Epidermal melanocyte (primary cell): ENCODE measurements at regions not wholly inside any gene's neighbourhood (a gene's known extent, or its start where the extent isn't known, plus 50 kb on each side); places are given as distances from the start of the nearest gene placed in this dataset.

Experiments used
- DNase-seq: peaks from one replicate; pipeline ENCODE4 v3.0.0; 2011; ENCODE audit warnings: low spot score; ENCODE audit not compliant: insufficient read length

DNA sequence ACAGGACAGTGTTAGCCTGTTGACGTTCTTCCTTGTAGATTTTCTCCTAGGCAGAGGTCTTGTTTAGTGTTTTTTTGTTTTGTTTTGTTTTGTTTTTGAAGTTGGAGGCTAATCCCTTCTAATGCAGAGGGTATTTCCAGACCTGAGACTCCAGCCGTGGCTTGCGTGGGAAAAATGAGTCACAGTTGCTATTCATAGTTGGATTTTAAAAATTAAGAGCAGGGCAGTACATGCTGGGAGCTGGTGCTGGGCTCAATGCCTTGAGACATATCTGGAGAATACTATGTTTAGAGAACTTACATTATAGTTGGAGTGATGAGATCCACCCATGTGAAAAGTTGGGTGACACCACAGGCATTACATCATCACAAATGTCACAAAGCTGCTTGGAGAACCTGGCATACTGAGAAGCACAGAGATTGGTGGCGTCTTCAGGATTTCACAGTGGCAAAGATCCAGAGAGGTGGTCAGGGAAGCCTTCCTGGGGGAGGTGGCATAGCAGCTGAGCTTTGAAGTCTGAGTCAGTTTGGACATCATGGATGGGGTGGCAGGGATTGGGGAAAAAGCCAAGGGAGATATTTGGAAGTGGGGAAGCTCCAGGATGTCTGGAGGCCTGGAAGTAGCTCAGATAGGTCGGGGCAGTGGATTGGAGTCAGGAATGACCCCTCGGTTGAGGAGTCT, 249.4 kb downstream of the LOXHD1 start:
- no peak for DNase-seq

DNA sequence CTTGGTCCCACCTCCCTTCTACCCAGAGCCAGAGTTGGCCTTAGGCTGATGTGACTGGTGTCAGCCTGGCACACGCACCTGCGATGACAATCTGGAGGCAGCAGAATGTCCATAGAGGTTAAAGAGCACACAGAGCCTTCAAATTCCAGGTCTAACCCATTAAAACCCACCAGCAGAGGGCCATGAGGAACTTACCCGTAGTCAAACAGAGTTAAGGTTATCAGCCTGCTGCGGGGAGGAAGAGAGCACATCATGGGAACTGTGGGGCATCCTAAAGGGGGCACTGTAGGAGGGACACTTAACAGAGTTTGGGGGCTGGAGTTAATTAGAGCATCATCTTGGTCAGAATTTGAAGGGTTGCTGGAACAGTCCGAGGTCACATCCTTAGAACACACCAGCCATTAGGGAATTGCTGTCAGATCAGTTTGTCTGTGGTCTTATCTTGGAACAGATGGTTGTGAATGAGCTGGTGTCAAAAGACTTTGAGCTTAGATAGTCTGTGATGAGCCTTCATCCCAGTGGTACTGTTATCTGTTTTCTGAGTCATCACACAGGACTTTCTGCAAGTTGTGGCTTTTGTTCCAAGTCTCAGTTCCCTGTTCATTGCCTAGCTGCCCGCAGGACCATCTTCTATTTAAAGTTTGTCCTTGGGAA, 248.6 kb downstream of the LOXHD1 start:
- DNase-seq = no peak

DNA sequence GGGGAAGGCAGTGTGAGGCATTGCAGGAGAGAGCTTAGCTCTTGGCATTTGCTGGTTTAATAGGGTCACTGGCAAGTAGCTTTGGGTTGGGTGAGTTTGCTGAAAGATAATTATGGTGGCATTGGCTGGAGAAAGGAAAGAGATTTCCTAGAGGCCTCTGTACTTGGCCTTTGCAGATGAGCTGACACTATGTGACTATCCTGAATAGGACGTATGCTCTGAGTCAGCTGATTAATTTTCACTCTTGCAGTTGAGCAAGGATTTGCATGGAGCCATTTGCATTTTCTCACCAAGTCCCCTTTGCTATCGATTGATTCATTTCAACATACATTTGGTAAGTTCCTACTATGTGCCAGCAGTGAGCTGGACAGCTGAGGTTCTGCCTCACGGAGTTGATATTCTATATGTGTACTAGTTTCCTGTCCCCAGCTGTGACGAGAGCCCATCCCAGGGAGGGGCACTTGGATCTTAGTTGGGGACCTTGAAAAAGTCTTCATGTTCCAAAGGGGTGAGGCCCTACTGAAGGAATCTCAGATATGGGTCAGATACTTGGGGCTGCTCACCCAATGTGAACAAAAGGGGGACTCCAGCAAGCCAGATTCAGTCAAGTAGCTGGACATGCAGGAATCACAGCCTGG, 245.7 kb downstream of the LOXHD1 start:
- DNase-seq = no peak

DNA sequence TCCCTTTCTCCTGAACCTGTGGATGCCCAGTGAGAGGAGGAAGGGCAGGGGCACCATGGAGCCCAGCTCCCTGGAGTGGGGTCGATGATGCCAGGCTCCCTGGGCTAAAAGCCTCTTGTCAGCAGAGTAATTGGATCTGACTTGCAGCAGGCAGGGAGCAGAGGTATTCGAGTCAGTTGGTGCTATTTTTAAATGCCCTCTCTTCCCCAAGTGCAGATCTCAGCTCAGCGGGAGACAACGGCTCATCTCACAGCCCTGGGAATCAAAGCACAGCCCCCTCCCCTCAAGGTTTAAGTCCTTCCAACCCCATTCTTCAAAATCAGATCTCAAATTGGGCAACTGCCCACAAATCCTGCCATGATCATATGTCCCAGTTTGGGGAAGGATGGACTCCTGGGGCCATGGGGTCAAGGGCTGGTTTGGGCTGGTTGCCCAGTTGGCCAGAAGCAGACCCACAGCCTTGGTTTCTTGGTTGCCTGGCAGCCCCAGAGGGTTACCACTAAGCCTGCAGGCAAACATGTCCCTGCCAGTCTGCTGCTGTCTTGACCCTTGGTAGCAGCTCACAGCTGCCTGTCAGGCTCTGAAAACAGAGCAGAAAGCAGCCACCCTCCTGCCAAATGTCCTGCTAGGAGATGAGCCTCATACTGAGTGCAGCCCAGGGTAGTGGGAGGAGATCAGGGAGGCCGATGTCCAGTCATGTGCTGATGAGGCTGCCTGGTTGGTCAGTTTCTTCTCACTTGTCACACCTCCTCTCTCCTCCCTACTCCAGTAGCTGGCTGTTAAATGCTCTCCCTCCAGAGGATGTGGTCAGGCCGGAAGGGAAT, 244.9 kb downstream of the LOXHD1 start:
- no peak for DNase-seq

DNA sequence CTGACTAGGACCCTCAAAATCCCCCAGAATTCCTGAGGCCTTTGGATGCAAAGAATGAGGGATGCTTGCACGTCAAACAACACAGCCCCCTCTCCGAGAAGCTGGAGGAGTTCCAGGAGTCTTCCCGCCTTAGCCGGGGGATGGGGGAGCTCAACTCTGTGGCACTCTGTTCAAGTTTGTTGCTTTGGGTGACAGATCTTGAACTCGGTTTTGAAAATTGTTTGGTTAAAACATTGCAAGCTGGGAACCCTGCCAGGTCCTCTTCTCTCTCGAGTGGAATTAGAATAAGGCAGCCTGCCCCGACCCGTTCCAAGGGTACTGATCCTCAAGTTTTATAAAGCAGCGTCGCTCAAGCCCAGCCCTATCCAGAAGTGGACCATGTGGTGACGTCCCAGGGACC, 244.1 kb downstream of the LOXHD1 start:
- no peak for DNase-seq

DNA sequence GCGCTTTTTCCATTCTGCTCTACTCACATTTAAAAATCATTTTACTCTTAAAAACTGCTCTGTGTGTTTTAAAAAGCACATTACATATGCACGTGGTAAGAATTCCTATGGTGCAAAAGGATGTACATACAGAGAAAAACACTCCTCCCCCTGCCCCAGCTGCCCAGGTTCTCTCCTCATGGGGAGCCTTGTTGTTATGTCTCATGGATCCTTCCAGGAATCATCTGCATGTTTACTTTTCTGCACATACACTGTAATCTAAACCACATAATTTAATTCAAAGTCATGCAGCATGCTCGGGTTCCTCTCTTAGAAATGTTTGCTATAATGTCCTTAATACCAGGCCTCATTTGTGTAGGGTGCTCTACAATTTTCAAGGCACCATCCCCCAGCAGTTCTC, 243.3 kb downstream of the LOXHD1 start:
- DNase-seq = no peak

DNA sequence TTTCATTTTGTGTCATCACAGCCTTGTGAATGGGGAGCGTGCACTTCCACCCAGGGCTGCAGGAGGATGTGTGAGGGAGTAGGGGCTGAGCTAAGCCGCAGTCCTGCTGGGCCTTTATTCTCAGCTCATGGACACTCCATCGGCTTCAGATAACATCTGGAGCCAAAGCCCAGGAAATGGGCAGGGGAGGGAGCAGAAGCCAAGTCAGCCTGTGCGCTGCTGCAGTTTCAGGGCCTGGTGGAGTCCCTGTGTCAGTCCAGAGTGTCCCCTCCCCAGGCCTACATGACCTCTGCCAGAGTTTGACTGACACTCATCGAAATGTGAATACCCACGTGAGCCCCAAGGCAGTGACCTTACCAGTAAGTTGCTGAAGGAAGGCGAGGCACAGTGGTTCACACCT, 242.2 kb downstream of the LOXHD1 start:
- no peak for DNase-seq

DNA sequence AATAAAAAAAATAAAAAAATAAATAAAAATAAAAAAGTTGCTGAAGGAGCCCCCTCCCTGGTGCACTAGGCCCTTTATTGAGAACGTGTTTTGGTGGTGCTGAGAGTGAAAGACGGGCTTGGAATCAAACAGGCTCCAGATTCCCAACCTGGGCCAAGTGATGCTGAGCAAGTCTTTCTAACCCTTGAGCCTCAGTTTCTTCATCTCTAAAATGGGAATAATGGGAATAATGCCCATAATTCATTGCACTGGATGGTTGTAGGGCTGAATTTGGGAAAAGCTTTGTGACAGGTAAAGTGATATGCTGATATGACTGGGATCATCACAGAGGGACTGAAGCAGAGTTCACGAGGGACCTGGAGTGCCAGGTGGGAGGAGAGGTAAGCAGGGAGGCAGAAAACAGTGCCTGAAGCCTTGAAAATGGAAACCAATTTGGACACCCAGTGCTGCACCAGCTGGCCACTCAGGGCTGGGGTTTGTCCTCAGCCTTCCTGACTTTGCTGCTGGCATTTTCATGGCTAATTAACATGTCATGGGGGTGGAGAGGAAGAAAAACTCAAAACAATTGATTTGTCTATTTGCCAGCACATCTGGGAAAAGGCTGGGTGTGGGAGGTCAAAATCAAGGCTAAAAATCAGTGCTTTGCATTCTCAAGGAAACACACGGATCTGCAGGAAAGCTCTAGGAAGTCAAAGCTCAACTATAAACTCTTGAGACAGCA, 241.3 kb downstream of the LOXHD1 start:
- no peak for DNase-seq

DNA sequence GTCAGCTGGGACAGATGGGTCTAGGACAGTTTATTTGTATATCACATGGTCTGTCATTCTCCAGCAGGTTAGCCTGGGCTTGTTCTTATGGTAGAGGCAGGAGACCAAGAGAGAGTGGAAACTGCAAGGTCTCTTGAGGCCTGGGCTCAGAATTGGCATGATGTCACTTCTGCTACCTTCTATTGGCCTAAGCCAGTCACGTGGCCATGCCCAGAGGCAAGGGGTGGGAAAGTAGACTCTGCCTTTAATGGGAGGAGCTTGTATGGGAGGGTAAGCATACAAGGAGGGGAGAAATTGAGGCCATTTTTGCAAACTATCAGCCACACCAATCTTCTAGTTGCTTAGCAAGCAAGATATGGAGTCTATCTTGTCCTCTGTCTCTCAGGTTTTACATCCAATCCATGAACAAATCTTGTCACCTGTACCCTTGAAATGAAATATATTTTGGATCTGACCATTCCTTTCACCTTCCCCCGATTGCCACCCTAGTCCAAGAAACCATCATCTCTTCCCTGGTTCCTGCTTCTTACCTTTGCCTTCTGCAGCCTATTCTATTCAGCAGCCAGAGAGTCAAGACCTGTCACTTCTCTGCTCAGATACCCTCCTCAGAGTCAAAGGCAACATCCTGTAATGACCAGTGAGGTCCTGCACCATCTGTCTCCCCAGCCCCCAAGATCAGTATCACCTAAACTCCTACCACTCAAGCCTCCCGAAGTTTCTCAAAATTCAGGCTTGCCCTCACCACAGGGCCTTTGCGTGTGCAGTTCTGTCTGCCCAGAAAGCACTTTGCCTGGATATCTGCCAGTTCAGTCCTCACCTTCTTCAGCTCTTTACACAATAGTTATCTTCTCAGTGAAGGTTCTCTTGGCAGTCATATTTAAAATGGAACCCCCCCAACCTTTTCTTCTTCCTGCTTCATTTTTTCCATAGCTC, 240.0 kb downstream of the LOXHD1 start:
- no peak for DNase-seq

DNA sequence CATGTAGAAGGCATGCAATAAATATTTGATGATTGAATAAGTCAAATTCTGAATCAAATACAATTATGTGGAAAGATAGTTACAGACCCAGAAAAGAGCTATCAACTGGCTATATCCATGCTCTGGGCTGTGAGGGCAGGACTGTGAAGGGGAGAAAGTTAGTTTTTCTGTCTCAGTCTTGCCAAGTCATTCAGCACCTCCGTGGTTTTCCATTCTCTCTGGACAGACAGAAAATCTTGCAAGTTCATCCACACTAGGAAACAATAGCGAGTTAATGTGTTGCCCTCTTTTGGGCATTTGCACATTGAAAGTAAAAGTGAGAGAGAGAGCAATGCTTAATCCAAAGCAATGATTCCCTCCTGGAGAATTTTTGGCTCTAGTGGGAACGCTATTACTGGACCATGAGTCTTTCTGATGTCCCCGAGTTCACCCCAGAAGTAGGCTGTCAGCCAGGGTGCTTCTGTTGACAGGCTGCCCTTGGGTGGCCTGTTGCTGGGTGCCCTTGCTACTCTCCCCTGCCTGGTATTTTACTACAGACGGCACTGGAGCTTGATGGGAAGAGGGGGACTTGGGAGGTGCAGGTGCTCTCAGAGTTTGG, 238.3 kb downstream of the LOXHD1 start:
- DNase-seq = no peak

DNA sequence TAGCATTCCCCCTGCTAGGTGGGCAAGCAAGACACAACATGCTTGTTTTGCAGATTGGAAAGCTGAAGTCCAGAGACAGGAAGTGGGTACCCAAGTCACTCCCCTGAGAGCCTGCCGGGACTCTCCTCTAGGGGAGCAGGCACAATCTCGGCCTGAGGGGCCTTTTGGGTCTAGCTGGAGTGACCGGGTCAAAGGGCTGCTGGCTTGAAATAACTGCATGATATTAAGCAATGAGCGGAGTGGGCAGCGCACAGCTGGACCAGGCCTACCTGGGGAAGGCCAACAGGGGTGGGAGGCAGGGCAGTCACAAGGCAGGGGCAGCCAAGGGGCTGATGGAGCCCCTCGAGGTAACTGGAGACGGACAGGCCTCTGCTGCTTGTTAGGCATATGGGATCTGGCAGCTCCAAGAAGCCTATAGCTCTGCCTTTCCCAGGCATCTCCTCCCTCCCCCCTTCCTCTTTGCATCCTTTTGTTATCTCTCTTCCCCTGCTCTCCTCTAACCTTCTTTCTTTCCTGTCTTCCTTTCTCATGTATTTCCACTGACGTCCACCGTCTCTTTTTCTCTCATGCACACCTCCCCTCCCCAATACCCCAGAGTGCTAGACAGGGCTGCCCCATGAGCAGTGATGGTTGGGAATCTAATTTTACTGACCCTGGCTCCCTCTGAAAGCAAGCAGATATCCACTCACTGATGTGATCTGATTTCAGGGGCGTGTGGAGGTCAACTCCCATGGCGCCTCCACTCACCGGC, 237.5 kb downstream of the LOXHD1 start:
- DNase-seq = no peak

DNA sequence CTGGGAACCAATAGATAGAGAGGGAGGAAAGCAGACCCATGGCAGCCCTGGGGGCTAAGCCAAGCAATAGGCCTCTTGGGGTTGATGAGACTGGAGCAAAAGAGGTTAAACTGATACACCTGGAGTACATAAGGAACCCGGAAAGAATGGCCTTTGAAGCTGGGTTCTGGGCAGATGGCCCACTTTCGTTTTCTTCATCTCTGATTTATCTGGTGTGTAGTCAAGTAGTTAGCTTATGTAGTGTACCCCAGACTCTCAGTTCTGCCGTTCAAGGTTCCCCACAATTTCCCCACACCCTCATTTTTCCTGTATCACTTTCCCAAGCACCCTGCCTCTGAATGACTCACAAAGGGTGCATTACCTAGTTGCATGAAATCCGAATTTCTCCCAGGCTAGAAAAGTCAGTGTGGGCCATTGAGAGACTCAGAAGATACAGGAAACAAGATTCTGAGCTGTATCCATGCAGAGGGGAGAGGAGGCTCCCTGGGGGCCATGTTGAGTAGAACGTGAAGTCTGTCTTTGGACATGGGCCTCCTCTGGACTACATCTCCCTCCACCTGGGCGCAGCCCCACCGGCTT, 235.0 kb downstream of the LOXHD1 start:
- no peak for DNase-seq

DNA sequence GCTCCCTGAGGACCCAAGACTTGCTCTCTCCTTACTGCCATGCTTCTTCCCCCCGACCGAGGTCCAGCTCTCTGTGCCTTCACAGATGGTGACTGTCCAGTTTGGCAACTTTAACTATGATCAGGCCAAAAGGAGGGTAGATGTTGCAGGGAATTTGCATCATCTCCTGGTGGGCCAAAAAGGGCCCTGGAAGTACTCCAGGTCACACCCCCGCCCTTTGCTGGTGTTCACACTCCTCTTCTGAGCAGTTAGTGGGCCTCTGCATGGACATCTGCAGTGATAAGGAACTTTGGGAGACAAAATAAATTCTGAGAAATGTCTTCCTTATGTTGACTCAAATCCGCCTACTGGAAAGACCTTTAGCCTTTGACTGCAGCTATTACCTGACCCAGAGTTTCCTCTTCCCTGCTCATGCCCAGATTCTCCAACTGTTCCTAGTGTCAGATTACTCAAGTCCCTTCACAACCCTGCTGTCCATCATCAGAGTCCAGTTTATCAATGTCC, 234.4 kb downstream of the LOXHD1 start:
- no peak for DNase-seq

DNA sequence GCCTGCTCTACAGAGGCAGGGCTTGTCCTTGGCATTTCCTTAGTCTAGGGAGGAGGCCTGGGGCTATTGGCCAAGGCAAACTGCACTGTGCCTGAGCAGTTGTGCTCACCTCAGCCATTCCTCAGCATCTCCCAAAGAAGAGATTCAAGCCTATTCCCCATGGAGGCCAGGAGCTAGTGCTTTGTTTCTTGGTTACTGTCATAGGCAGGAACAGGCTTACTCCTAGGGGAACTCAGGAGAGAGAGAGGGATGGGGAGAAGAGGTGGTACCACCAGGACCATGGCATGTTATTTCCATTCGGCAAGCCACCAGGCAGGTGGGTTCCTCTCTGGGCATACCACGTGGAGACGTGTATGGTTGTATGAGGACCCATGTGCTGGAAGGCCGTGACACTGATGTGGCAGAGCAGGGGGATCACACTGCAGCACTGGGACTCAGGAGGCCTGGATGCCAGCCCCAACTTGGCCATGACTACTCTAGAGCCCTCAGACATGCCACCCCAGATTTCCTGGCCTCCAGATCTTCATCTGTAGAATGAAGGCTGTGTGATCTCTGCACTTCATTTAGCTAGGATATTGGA, 233.7 kb downstream of the LOXHD1 start:
- no peak for DNase-seq

DNA sequence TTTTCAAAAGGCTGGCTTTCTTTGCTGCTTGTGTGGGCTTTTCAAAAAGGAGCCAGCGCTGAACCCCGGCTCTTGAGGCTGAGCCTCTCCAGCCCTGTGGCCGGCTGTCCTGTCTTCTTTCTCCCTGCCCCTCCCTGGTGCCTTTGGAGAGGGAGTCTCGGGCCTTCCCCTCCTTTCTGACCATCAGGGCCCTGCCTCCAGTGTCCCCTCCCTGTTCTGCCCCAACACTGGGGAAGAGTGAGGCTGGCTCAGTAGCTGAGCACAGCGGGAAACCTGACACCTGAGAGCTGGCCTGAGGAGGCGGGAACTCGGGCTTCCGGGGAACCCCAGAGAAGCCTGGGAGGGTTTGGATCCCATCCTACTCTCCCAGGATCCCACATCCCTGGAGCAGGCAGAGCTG, 232.1 kb downstream of the LOXHD1 start:
- no peak for DNase-seq

DNA sequence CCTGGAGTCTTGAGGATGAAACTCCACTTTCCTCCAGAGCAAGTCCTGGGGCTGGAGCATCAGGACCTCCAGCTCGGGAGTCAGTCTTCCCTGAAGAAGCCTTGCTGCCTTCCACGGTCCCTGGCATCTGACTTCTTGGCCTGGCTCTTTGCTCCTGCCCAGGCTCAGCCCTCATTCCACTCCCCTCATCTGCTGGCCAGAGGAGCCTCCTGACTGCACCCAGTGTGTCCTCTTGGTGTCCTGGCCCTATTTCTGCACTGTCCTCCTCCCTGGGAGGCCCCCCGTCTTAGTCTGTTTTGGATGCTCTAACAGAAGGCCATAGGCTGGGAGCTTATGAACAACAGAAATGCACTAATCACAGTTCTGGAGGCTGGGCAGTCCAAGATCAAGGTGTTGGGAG, 231.5 kb downstream of the LOXHD1 start:
- DNase-seq = no peak

DNA sequence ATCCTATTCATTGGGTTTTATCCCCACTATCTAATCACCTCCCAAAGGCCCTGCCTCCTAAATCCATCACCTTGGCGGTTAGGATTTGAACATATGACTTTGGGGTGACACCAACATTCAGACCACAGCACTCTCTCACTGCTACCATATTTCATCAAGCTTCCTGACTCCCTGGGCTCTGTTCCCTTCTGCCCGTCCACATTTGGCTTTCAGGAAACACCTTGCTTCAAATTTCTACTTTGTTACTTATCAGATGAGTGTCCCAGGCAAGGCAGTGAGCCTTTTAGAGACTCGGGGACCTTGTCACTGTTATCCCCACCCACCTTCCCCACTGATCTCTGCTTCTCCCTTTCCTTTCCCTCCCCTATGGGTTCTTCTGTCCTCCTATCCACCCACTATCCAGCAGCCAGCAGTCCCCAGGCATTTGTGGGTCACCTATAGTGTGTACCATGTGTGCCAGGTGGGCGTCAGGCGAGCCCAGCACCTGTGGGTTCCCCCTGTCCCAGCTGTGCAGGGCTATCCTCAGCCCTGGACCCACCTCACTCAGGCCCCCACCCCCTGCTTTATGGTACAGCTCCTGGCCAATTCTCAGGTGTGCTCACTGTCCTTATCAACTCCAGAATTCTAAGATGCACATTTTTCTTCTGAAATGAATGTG, 230.9 kb downstream of the LOXHD1 start:
- DNase-seq = no peak

DNA sequence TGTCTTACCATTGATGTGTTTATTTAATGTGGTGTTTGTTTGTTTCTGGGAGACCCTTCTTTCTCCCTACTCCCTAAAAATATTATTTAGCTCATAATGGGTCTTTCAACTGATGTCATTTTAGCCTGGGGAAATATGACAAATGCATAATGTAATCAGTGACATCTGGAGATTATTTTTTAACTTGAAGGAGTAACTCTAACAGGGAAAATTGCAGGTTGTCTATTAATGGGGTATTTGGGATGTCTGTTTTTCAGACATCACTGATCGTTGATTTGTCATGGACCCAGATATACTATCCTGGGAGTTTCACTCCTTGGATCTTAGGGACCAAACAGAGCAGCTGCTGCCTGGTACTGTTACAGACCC, 230.4 kb downstream of the LOXHD1 start:
- no peak for DNase-seq
